ENCODE measurements at regions not wholly inside any gene's neighbourhood (a gene's known extent, or its start where the extent isn't known, plus 50 kb on each side); places are given as distances from the start of the nearest gene placed in this dataset.

DNA sequence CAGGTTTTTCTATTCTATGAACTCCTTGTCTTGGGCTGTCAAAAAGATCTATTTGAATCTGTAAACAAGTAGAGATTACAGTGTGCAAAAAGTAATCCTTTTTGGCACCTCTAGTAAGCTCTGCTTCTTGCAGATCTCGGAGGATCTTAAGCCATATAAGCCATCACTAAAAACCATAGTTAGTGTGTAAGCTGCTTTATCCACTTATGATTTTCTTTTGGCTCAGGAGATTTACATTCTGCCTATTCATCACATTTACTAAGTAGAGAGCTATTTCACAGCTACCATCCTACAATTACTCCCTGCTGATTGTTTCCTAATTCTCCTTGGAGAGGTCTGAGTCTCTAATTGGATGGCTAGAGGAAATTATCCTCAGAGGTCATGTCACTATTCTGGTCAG lies 385.7 kb downstream of the AASDHPPT start:
- TF ChIP-seq, protein P1, sequence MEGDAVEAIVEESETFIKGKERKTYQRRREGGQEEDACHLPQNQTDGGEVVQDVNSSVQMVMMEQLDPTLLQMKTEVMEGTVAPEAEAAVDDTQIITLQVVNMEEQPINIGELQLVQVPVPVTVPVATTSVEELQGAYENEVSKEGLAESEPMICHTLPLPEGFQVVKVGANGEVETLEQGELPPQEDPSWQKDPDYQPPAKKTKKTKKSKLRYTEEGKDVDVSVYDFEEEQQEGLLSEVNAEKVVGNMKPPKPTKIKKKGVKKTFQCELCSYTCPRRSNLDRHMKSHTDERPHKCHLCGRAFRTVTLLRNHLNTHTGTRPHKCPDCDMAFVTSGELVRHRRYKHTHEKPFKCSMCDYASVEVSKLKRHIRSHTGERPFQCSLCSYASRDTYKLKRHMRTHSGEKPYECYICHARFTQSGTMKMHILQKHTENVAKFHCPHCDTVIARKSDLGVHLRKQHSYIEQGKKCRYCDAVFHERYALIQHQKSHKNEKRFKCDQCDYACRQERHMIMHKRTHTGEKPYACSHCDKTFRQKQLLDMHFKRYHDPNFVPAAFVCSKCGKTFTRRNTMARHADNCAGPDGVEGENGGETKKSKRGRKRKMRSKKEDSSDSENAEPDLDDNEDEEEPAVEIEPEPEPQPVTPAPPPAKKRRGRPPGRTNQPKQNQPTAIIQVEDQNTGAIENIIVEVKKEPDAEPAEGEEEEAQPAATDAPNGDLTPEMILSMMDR (IDR thresholded peaks at IDR 0.05): no peak
- TF ChIP-seq SIN3A (IDR thresholded peaks at IDR 0.05; ENCODE audit: borderline replicate concordance, insufficient read depth, low read depth, low read length): no peak
- no peak for TF ChIP-seq POLR2AphosphoS5 (IDR thresholded peaks at IDR 0.05; ENCODE audit: low read depth, low read length)
- TF ChIP-seq, protein P2, sequence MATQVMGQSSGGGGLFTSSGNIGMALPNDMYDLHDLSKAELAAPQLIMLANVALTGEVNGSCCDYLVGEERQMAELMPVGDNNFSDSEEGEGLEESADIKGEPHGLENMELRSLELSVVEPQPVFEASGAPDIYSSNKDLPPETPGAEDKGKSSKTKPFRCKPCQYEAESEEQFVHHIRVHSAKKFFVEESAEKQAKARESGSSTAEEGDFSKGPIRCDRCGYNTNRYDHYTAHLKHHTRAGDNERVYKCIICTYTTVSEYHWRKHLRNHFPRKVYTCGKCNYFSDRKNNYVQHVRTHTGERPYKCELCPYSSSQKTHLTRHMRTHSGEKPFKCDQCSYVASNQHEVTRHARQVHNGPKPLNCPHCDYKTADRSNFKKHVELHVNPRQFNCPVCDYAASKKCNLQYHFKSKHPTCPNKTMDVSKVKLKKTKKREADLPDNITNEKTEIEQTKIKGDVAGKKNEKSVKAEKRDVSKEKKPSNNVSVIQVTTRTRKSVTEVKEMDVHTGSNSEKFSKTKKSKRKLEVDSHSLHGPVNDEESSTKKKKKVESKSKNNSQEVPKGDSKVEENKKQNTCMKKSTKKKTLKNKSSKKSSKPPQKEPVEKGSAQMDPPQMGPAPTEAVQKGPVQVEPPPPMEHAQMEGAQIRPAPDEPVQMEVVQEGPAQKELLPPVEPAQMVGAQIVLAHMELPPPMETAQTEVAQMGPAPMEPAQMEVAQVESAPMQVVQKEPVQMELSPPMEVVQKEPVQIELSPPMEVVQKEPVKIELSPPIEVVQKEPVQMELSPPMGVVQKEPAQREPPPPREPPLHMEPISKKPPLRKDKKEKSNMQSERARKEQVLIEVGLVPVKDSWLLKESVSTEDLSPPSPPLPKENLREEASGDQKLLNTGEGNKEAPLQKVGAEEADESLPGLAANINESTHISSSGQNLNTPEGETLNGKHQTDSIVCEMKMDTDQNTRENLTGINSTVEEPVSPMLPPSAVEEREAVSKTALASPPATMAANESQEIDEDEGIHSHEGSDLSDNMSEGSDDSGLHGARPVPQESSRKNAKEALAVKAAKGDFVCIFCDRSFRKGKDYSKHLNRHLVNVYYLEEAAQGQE (IDR thresholded peaks at IDR 0.05; ENCODE audit: insufficient read depth in 1 of 2, low read depth in 2 of 2, low read length in 1 of 2): no peak
- no peak for TF ChIP-seq TCF7L2 (IDR thresholded peaks at IDR 0.05; ENCODE audit: low read depth, low read length)
